ENCODE measurements at regions not wholly inside any gene's neighbourhood (a gene's known extent, or its start where the extent isn't known, plus 50 kb on each side); places are given as distances from the start of the nearest gene placed in this dataset.
"Not testable (repeated sequence)": the region's sequence is repeated elsewhere in the genome, so short reads cannot be mapped to it uniquely, and the experiment has no call there.

DNA sequence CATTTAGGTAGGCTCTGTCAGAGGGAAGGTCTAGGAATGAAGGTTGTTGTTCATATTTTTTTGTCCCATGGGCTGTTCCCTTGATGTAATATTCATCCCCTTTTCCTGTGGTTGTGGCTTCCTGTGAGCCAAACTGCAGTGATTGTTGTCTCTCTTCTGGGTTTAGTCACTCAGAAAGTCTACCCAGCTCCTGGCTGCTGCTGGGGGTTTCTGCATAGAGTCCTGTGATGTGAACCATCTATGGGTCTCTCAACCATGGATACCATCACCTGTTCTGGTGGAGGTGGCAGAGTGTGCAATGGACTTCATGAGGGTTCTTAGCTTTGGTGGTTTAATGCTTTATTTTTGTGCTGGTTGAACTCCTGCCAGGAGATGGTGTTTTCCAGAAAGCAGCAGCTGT, 122.8 kb downstream of the ZC4H2 start:
- no peak for DNase-seq (ENCODE audit: low spot score)
- peaks cover 27% of the 10 kb centered on the region for H3K36me3 Mint-ChIP-seq (ENCODE audit: low read depth)
- peaks cover 19% of the 10 kb centered on the region for H3K4me1 Mint-ChIP-seq (ENCODE audit: low read depth)
- H3K27ac Mint-ChIP-seq: peak overlapping the region; percentile 21
- peaks cover 23% of the 10 kb centered on the region for H3K9me3 Mint-ChIP-seq
- H3K4me3 Mint-ChIP-seq: peak overlapping the region; percentile 40
- intact Hi-C loops (cut with micrococcal nuclease): no loop called here
- peaks cover 2% of the 10 kb centered on the region for H3K27me3 Mint-ChIP-seq (ENCODE audit: insufficient read depth)

DNA sequence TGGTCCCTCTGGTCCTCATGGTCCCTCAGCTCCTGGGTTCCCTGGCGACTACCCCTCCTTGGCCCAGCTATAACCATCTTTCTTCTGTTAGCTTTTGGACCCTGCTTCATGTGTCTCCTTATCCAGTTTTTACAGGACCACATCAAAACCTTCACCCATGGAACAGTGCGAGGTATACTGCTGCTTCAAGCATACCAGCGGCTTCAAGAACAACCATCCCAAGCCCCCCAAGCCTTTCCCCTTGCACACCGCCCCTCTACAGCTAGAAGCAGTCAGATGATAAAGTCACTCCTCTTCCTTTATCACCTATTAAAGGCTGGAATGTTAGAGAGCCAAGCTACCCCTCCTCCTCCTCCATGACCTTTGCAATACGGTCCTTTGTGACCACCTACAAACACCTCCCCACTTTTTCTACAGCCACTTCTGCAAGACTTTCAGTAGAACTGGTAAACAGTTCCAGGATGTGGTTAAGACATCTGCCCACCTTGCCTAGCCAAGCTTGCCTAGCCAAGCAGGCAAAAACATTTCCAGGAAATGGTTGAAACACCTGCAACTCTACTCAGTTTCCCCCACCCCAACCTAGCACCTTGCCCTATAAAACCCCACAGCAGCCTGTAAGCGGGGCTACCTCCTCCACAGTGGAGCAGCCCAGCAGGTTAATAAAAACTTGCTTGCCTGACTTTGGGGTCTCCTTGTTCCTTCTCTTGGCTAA, 125.7 kb downstream of the ZC4H2 start:
- H3K27me3 Mint-ChIP-seq (ENCODE audit: insufficient read depth): peaks cover 2% of the 10 kb centered on the region

DNA sequence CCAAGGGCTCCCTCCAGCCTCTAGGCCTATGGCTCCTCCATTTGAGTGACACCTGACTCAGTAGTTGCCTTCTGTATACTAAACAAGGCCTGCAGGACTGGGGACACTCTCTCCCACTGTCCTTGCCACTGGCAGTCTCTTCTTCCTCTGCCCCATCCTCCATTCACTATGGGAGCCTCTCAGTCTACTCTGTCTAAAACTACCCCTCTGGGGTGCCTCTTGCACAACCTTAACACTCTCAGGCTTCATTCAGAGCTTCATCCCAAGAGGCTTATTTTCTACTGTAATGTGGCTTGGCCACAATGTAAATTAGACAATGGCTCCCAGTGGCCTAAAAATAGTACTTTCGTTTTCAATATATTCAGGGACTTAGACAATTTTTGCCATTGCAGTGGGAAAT, 133.0 kb downstream of the ZC4H2 start:
- peaks cover 25% of the 10 kb centered on the region for H3K36me3 Mint-ChIP-seq (ENCODE audit: low read depth)
- peak overlapping the region; percentile 47 for H3K4me3 Mint-ChIP-seq
- no peaks in the 10 kb centered on the region for H3K27me3 Mint-ChIP-seq (ENCODE audit: insufficient read depth)
- peaks cover 22% of the 10 kb centered on the region for H3K4me1 Mint-ChIP-seq (ENCODE audit: low read depth)
- intact Hi-C loops (cut with micrococcal nuclease): loop anchor here (2.0 kb wide), 1 partner anchor 26 kb away; no protein-coding TSS in a partner anchor
- DNase-seq (ENCODE audit: low spot score): no peak
- peaks cover 47% of the 10 kb centered on the region for H3K9me3 Mint-ChIP-seq
- peak overlapping the region; percentile 85 for H3K27ac Mint-ChIP-seq

More for the DNA sequence above, 125.7 kb downstream of the ZC4H2 start:
- Mint-ChIP-seq H3K4me3 (peak overlapping the region; percentile 53), H3K36me3 (ENCODE audit: low read depth) (peaks cover 23% of the 10 kb centered on the region), H3K4me1 (ENCODE audit: low read depth) (peaks cover 19% of the 10 kb centered on the region), H3K9me3 (peaks cover 13% of the 10 kb centered on the region), H3K27ac (no peak overlapping the region)
- peak; percentile 9 for DNase-seq (ENCODE audit: low spot score)
- intact Hi-C loops (cut with micrococcal nuclease): no loop called here

DNA sequence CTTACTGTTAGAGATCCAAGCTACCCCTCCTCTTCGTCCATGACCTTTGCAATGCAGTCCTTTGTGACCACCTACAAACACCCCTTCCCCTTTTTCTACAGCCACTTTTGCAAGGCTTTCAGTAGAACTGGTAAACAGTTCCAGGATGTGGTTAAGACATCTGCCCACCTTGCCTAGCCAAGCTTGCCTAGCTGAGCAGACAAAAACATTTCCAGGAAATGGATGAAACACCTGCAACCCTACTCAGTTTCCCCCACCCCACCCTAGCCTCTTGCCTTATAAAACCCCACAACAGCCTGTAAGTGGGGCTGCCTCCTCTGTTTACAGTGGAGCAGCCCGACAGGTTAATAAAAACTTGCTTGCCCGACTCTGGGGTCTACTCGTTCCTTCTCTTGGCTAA, 133.8 kb downstream of the ZC4H2 start:
- peak overlapping the region; percentile 4 for H3K4me3 Mint-ChIP-seq

DNA sequence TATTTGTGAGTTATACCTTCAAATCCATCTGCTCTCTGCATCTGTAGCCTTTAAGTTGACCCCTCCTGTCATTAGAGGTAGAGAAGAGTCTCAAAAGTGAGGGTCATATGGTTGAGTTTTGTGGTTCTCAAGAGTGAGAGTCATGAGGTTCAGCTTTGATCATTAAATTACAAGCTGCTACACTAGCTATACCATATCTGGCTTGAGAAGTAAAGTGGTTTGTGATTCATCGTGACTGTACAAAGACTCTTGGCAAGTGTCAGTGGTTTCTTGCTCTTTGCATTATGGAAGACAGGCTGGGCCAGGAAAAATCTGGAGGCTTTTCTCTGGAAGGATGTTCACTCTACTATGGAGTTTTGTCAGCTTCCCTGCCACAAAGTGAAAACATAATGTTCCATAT, 170.6 kb downstream of the ZC4H2 start:
- no peak overlapping the region for H3K4me3 Mint-ChIP-seq
- H3K36me3 Mint-ChIP-seq (ENCODE audit: low read depth): peaks cover 2% of the 10 kb centered on the region
- H3K27ac Mint-ChIP-seq: no peak overlapping the region
- intact Hi-C loops (cut with micrococcal nuclease): no loop called here
- no peaks in the 10 kb centered on the region for H3K27me3 Mint-ChIP-seq (ENCODE audit: insufficient read depth)
- DNase-seq (ENCODE audit: low spot score): no peak
- H3K9me3 Mint-ChIP-seq: peaks cover 9% of the 10 kb centered on the region
- peaks cover 9% of the 10 kb centered on the region for H3K4me1 Mint-ChIP-seq (ENCODE audit: low read depth)

More for the DNA sequence above, 133.8 kb downstream of the ZC4H2 start:
- H3K36me3 Mint-ChIP-seq (ENCODE audit: low read depth): peaks cover 25% of the 10 kb centered on the region
- peak overlapping the region; percentile 85 for H3K27ac Mint-ChIP-seq
- DNase-seq (ENCODE audit: low spot score): peak; percentile 2
- peaks cover 22% of the 10 kb centered on the region for H3K4me1 Mint-ChIP-seq (ENCODE audit: low read depth)
- no peaks in the 10 kb centered on the region for H3K27me3 Mint-ChIP-seq (ENCODE audit: insufficient read depth)
- intact Hi-C loops (cut with micrococcal nuclease): loop anchor here (2.0 kb wide), 1 partner anchor 26 kb away; no protein-coding TSS in a partner anchor
- H3K9me3 Mint-ChIP-seq: peaks cover 48% of the 10 kb centered on the region

DNA sequence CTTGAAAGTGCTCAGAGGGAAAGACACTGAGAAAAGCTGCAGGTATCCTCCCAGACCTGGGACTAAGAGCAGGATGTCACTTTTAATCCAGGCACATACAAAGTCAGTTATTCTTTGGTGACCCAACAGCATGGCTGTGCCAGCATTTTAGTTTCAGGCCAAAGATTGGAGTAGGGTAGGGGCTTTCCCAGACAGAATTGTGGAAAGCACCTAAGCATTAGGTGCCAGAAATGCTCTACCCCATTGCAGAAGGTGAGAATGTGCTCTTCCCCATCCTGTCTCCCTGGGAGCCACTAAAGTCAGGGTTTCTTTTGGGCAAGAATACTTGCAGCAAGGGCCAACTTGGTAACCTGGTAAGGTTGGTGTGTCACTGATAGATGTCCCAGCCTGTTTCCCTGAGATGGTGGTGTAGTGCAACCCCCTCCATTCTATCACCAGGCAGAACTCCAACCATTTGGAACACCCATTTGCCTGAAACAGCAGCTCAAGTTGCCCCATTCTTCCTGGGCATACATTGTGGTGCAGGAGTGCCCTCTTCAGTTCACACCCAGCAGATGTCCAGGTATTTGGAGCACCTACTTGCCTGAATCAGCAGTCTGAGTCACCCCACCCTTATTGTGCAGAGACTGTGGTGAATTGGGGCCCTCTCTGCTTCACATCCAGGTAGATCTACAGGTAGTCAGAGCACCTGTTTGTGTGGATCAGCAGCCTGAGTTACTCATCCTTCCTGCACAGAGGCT, 183.5 kb downstream of the ZC4H2 start:
- Mint-ChIP-seq H3K4me1 (ENCODE audit: low read depth) (peaks cover 9% of the 10 kb centered on the region), H3K27ac (no peak overlapping the region), H3K9me3 (peaks cover 17% of the 10 kb centered on the region), H3K36me3 (ENCODE audit: low read depth) (no peaks in the 10 kb centered on the region), H3K27me3 (ENCODE audit: insufficient read depth) (no peaks in the 10 kb centered on the region), H3K4me3 (no peak overlapping the region)
- DNase-seq (ENCODE audit: low spot score): no peak
- intact Hi-C loops (cut with micrococcal nuclease): no loop called here

DNA sequence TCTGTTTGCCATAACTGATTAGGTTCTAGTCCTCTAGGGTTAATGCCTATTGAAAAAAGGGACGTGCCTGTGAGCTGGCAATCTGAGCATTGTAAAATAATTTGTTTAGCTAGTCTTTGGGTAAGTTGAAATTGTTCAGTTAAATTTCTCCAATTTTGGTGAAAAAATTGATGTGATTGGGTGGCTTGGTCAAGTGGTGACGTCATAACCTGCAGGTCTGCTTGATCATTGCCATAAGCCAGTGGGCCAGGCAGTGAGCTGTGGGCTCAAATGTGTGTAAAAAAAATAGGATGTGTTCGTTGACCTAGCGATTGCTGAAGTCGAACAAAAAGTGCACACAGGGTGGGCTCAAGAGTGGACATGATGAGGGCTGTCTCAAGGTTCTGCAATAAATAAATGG, 193.3 kb downstream of the ZC4H2 start:
- Mint-ChIP-seq H3K4me3 (no peak overlapping the region), H3K9me3 (peaks cover 18% of the 10 kb centered on the region)

DNA sequence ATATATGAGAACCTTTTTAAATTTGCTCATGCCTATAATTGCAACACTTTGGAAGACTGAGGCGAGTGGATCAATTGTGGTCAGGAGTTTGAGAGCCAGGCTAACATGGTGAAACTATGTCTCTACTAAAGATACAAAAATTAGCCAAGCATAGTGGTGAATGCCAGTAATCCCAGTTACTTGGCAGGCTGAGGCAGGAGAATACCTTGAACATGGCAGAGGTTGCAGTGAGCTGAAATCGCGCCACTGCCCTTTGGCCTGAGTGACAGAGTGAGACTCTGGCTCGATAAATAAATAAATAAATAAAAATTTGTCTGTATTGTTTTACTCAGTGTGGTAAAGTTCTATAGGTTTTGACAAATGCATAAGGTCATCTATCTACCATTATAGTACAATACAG, 218.2 kb downstream of the ZC4H2 start:
- H3K36me3 Mint-ChIP-seq (ENCODE audit: low read depth): no peaks in the 10 kb centered on the region
- H3K4me3 Mint-ChIP-seq: no peak overlapping the region
- intact Hi-C loops (cut with micrococcal nuclease): no loop called here
- no peak for DNase-seq (ENCODE audit: low spot score)
- H3K4me1 Mint-ChIP-seq (ENCODE audit: low read depth): no peaks in the 10 kb centered on the region
- H3K27me3 Mint-ChIP-seq (ENCODE audit: insufficient read depth): no peaks in the 10 kb centered on the region
- H3K9me3 Mint-ChIP-seq: peaks cover 14% of the 10 kb centered on the region
- H3K27ac Mint-ChIP-seq: no peak overlapping the region

More for the DNA sequence above, 193.3 kb downstream of the ZC4H2 start:
- intact Hi-C loops (cut with micrococcal nuclease): no loop called here
- no peak for DNase-seq (ENCODE audit: low spot score)
- Mint-ChIP-seq H3K4me1 (ENCODE audit: low read depth) (no peaks in the 10 kb centered on the region), H3K27me3 (ENCODE audit: insufficient read depth) (no peaks in the 10 kb centered on the region), H3K36me3 (ENCODE audit: low read depth) (no peaks in the 10 kb centered on the region), H3K27ac (no peak overlapping the region)

DNA sequence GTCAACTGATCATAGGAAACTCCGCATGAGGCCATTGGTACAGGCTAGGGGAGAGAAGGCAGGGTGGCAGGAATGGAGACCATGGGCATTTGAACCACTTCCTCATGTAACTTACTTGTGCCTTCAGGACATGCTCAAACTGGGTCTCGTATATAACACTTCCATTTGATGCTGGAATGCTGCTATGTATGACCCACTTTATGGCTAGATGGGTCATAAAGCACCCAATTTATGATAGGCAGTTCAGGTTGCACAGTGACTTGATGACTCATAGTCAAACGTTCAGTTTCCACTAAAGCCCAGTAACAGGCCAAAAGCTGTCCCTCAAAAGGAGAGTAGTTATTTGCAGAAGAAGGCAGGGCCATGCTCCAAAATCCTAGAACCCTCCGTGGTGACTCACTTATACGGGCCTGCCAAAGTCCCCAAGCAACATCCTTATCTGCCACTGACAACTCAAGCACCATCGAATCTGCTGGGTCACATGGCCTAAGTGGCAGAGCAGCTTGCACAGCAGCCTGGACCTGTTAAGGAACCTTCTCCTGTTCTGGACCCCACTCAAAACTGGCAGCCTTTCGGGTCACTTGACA, 236.4 kb downstream of the ZC4H2 start:
- Mint-ChIP-seq H3K4me1 (ENCODE audit: low read depth) (no peaks in the 10 kb centered on the region), H3K9me3 (no peaks in the 10 kb centered on the region), H3K27ac (no peak overlapping the region), H3K36me3 (ENCODE audit: low read depth) (no peaks in the 10 kb centered on the region), H3K27me3 (ENCODE audit: insufficient read depth) (no peaks in the 10 kb centered on the region), H3K4me3 (no peak overlapping the region)
- intact Hi-C loops (cut with micrococcal nuclease): no loop called here
- no peak for DNase-seq (ENCODE audit: low spot score)

DNA sequence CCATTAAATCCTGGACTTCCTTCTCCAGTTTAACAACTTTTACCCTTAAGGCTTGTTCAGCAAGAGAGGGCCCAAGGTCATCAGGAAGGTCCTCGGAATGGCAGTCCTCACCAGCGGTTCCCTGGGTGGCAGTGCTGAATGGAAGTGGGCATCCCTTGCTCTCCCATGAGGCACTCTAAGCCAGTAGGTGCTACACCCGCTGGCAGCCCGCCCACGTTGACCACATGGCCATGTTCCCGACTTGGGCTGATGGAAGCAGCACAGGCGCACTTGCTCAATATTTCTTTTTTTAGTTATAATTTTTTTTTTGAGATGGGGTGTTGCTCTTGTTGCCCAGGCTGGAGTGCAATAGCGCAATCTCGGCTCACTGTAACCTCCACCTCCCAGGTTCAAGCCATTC, 277.9 kb downstream of the ZC4H2 start:
- Mint-ChIP-seq H3K4me1 (ENCODE audit: low read depth) (no peaks in the 10 kb centered on the region), H3K9me3 (peaks cover 4% of the 10 kb centered on the region), H3K27me3 (ENCODE audit: insufficient read depth) (no peaks in the 10 kb centered on the region), H3K27ac (no peak overlapping the region), H3K4me3 (no peak overlapping the region), H3K36me3 (ENCODE audit: low read depth) (no peaks in the 10 kb centered on the region)
- DNase-seq (ENCODE audit: low spot score): no peak
- intact Hi-C loops (cut with micrococcal nuclease): no loop called here

DNA sequence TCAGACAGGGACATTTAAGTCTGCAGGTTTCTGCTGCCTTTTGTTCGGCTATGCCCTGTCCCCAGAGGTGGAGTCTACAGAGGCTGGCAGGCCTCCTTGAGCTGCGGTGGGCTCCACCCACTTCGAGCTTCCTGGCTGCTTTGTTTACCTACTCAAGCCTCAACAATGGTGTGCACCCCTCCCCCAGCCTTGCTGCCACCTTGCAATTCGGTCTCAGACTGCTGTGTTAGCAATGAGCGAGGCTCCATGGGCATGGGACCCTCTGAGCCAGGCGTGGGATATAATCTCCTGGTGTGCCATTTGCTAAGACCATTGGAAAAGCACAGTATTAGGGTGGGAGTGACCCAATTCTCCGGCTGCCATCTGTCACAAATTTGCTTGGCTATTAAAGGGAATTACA, 280.9 kb downstream of the ZC4H2 start:
- H3K27ac Mint-ChIP-seq; intact Hi-C loops (cut with micrococcal nuclease); H3K4me1 Mint-ChIP-seq (ENCODE audit: low read depth); H3K27me3 Mint-ChIP-seq (ENCODE audit: insufficient read depth); H3K36me3 Mint-ChIP-seq (ENCODE audit: low read depth); H3K9me3 Mint-ChIP-seq; DNase-seq (ENCODE audit: low spot score); H3K4me3 Mint-ChIP-seq: not testable (repeated sequence)

DNA sequence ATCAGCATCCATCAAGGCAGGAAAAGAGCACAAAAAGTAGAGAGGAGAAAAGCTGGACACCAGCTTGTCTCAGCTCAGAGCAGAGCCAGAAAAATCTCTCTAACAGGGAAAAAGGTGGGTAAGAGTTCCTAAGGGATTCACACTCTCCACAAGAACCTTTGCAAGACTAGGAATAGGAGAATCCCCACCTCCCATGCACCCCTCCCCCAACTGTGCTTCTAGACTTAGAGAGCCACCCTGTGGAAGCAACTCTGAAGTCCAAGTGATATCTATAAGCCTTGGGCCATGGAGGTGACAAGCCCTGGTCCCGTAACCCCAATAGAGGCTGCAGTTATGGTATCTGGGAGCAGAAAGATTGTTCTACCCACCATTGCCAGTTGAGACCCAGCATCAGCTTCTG, 267.6 kb upstream of the MTMR8 start:
- H3K4me3 Mint-ChIP-seq: no peak overlapping the region
- peaks cover 18% of the 10 kb centered on the region for H3K9me3 Mint-ChIP-seq
- H3K27ac Mint-ChIP-seq: no peak overlapping the region
- intact Hi-C loops (cut with micrococcal nuclease): no loop called here
- H3K36me3 Mint-ChIP-seq (ENCODE audit: low read depth): no peaks in the 10 kb centered on the region
- no peak for DNase-seq (ENCODE audit: low spot score)
- no peaks in the 10 kb centered on the region for H3K27me3 Mint-ChIP-seq (ENCODE audit: insufficient read depth)
- H3K4me1 Mint-ChIP-seq (ENCODE audit: low read depth): no peaks in the 10 kb centered on the region

DNA sequence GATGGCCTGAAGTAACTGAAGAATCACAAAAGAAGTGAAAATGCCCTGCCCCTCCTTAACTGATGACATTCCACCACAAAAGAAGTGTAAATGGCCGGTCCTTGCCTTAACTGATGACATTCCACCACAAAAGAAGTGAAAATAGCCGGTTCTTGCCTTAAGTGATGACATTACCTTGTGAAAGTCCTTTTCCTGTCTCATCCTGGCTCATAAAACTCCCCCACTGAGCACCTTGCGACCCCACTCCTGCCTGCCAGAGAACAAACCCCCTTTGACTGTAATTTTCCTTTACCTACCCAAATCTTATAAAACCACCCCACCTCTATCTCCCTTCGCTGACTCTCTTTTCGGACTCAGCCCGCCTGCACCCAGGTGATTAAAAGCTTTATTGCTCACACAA, 262.0 kb upstream of the MTMR8 start:
- H3K4me3 Mint-ChIP-seq; DNase-seq (ENCODE audit: low spot score); H3K4me1 Mint-ChIP-seq (ENCODE audit: low read depth); intact Hi-C loops (cut with micrococcal nuclease); H3K27ac Mint-ChIP-seq; H3K36me3 Mint-ChIP-seq (ENCODE audit: low read depth); H3K27me3 Mint-ChIP-seq (ENCODE audit: insufficient read depth): not testable (repeated sequence)
- H3K9me3 Mint-ChIP-seq: peaks cover 29% of the 10 kb centered on the region

Measured in activated T-helper 1 cell treated with anti-CD3 and anti-CD28 coated beads, Interleukin-12 subunit alpha, Interleukin-12 subunit beta, Interleukin-2, Interleukin-4 antibody, amounts not matched to agents 30 ng/mL and 10 ng/mL and 1 ng/mL, durations not matched to agents 14 hours and 24 hours and 36 hours (primary cell).